ENCODE measurements at regions not wholly inside any gene's neighbourhood (a gene's known extent, or its start where the extent isn't known, plus 50 kb on each side); places are given as distances from the start of the nearest gene placed in this dataset.

DNA sequence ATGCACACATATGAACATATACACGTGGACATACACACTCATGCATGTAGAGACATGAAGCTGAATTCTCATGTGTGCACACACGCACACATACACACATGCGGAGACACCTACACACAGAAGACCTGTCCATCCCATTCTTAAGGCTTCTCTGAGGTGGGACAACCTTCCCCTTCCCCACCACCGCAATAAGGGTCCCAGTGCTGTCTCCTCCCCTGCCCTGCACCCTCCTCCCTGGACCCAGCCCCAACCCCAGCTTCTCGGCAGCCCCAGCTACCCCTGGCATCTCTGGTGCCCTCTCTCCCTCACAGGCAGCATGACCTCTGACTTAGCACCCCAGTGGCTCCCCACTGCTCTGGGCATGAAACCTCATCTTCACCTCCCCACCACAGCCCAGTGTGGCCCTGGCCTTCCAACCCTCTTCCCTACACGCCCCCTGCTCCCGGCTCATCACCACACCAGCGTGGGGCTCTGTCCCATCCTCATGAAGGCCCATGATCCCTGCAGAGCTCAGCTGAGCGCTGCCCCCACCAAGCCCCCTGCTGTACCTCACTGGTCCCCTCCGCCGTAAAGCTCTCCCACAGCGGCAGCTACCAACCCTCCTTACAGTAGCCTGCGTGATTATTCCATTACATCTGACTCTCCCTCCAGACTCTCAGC, 204.1 kb upstream of the ZNF536 start:
- H3K4me3 ChIP-seq (ENCODE audit: low read depth, low read length): no peak overlapping the region
- no peak for TF ChIP-seq CTCF (IDR thresholded peaks at IDR 0.05; ENCODE audit: insufficient read depth, low read depth, low read length, missing control alignments)
- DNase-seq (ENCODE audit: low read depth): no peak

DNA sequence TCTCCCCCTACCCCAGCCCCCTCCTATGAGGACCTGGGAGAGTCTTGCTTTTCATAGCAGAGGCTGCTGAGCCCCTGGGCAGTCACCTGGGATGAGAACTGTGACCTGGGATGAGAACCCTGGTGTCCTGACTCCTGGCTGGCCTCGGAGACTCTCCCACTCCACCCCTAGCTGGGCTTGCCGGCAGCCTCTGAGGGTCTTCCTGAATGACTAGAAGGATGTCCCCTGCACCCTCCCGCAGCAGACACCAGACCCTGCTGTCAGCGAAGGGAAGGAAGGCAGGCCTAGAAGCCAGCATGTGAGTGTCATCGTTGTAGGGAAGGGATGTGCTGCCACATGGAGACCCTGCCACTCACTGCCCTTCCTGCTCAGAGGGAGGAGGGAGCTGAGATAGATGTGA, 203.4 kb upstream of the ZNF536 start:
- no peak for DNase-seq (ENCODE audit: low read depth)
- no peak overlapping the region for H3K4me3 ChIP-seq (ENCODE audit: low read depth, low read length)
- TF ChIP-seq CTCF (IDR thresholded peaks at IDR 0.05; ENCODE audit: insufficient read depth, low read depth, low read length, missing control alignments): no peak

DNA sequence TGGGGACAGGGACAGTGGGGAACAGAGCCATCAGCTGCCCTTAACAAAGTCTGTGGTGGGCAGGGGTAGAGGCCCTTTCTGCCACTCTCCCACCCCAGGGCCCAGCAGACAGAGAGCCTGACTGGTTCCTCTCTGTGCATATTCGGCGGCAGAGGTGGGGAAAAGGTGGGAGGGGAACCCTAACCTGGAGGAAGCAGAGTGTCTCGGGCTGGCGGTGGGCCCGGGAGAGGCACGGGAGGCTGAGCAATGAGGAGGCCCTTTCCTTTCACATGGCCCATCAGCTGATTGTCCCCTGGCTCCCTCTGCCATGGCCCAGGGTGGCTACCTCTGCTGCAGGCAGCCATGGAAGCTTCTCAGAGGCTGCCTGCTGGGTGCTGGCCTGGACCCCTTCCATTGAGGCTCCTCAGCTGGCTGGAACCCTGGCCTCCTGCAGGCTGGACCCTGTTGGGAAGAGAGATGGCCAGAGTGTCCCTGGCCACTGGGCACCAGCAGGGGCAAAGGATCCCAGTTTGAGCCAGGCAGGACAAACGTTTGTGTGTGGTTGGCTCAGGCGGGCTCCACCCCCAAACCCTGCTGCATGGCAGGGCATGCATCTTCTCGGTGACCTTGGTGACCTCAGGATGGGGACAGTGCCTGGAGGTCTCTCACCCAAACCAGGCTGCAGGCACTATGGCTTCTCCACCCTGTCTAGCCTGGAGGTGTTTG, 202.8 kb upstream of the ZNF536 start:
- H3K4me3 ChIP-seq (ENCODE audit: low read depth, low read length): no peak overlapping the region
- TF ChIP-seq CTCF (IDR thresholded peaks at IDR 0.05; ENCODE audit: insufficient read depth, low read depth, low read length, missing control alignments): no peak
- no peak for DNase-seq (ENCODE audit: low read depth)

GRCh38 chr19:30170081-30170480, 202.1 kb upstream of the ZNF536 start:
- no peak for TF ChIP-seq CTCF (IDR thresholded peaks at IDR 0.05; ENCODE audit: insufficient read depth, low read depth, low read length, missing control alignments)
- H3K4me3 ChIP-seq (ENCODE audit: low read depth, low read length): no peak overlapping the region
- DNase-seq (ENCODE audit: low read depth): no peak

- TF ChIP-seq CTCF (IDR thresholded peaks at IDR 0.05; ENCODE audit: insufficient read depth, low read depth, low read length, missing control alignments): no peak
- H3K4me3 ChIP-seq (ENCODE audit: low read depth, low read length): no peak overlapping the region
- no peak for DNase-seq (ENCODE audit: low read depth)
These were observed 201.6 kb upstream of the ZNF536 start for GRCh38 chr19:30170495-30171137.

GRCh38 chr19:30171138-30171635, 201.0 kb upstream of the ZNF536 start:
- no peak overlapping the region for H3K4me3 ChIP-seq (ENCODE audit: low read depth, low read length)
- DNase-seq (ENCODE audit: low read depth): no peak
- no peak for TF ChIP-seq CTCF (IDR thresholded peaks at IDR 0.05; ENCODE audit: insufficient read depth, low read depth, low read length, missing control alignments)
